Colonic mucosa (tissue), 4 donors: ENCODE measurements at regions not wholly inside any gene's neighbourhood (a gene's known extent, or its start where the extent isn't known, plus 50 kb on each side); places are given as distances from the start of the nearest gene placed in this dataset.

ENCODE experiments used
- DNase-seq: peaks from one replicate; pipeline ENCODE4 v3.0.0-alpha.2; 2020
- H3K27ac ChIP-seq: fragments of 200-600 bp; one replicate; pipeline ENCODE4 v1.8.0; 2021
- H3K27me3 ChIP-seq: fragments of 200-600 bp; one replicate; pipeline ENCODE4 v1.8.0; 2021
- H3K36me3 ChIP-seq: fragments of 200-600 bp; one replicate; pipeline ENCODE4 v1.8.0; 2021
- H3K4me1 ChIP-seq: fragments of 200-600 bp; one replicate; pipeline ENCODE4 v1.8.0; 2021; ENCODE audit warnings: mild to moderate bottlenecking
- H3K4me3 ChIP-seq: fragments of 200-600 bp; one replicate; pipeline ENCODE4 v1.8.0; 2021
- H3K9ac ChIP-seq, 2 donors: one replicate each; pipeline ENCODE4 v1.7.0; 2013; ENCODE audit warnings: control low read depth in 2 of 2, low read depth in 2 of 2, low read length in 2 of 2
- H3K9me3 ChIP-seq: fragments of 200-600 bp; one replicate; pipeline ENCODE4 v1.8.0; 2021
- CTCF ChIP-seq: fragments of 200-600 bp; IDR thresholded peaks from one replicate; pipeline ENCODE4 v1.8.0; 2022; ENCODE audit warnings: antibody characterized with exemption, mild to moderate bottlenecking
- intact Hi-C: fragments of 100-400 bp; cut with DNase I; formaldehyde crosslinking; loops from one replicate; pipeline ENCODE4 v1.14.1; 2022
- donor health status: healthy.
- donor health status: DM: no; HTN: no; CAD: no.
- donor health status: DM: no; HTN: no; CAD: no.

GRCh38 chr16:88279998-88280397 lies 102.8 kb upstream of the ZNF469 start:
- H3K4me1 ChIP-seq = no peaks in the 10 kb centered on the region
- TF ChIP-seq CTCF = no peak
- H3K27me3 ChIP-seq = no peaks in the 10 kb centered on the region
- intact Hi-C loops = no loop called here
- no peak for DNase-seq
- no peak overlapping the region for H3K4me3 ChIP-seq
- H3K9ac ChIP-seq = no peak overlapping the region
- no peak overlapping the region for H3K27ac ChIP-seq
- H3K36me3 ChIP-seq = no peaks in the 10 kb centered on the region
- H3K9me3 ChIP-seq = no peaks in the 10 kb centered on the region

- Histone ChIP-seq H3K36me3 (no peaks in the 10 kb centered on the region), H3K4me1 (no peaks in the 10 kb centered on the region), H3K9me3 (no peaks in the 10 kb centered on the region), H3K4me3 (no peak overlapping the region), H3K27ac (no peak overlapping the region), H3K9ac (no peak overlapping the region), H3K27me3 (no peaks in the 10 kb centered on the region)
- TF ChIP-seq CTCF = no peak
- intact Hi-C loops = no loop called here
- DNase-seq = no peak
Measured at GRCh38 chr16:88281858-88282563, 100.7 kb upstream of the ZNF469 start.

GRCh38 chr16:88282564-88283395 lies 100.0 kb upstream of the ZNF469 start:
- TF ChIP-seq CTCF = no peak

GRCh38 chr16:88283596-88283995 lies 99.2 kb upstream of the ZNF469 start:
- H3K36me3 ChIP-seq = no peaks in the 10 kb centered on the region
- intact Hi-C loops = no loop called here
- no peaks in the 10 kb centered on the region for H3K27me3 ChIP-seq
- H3K4me3 ChIP-seq = no peak overlapping the region
- H3K9ac ChIP-seq = no peak overlapping the region
- no peak for DNase-seq
- no peak for TF ChIP-seq CTCF
- no peaks in the 10 kb centered on the region for H3K4me1 ChIP-seq
- H3K27ac ChIP-seq = no peak overlapping the region
- H3K9me3 ChIP-seq = no peaks in the 10 kb centered on the region

More at GRCh38 chr16:88282564-88283395, 100.0 kb upstream of the ZNF469 start:
- no peaks in the 10 kb centered on the region for H3K27me3 ChIP-seq
- intact Hi-C loops = no loop called here
- H3K9me3 ChIP-seq = no peaks in the 10 kb centered on the region
- H3K4me3 ChIP-seq = no peak overlapping the region
- no peaks in the 10 kb centered on the region for H3K4me1 ChIP-seq
- H3K9ac ChIP-seq = no peak overlapping the region
- H3K27ac ChIP-seq = no peak overlapping the region
- no peak for DNase-seq
- H3K36me3 ChIP-seq = no peaks in the 10 kb centered on the region

GRCh38 chr16:88284101-88284500 lies 98.7 kb upstream of the ZNF469 start:
- no peaks in the 10 kb centered on the region for H3K36me3 ChIP-seq
- no peak for TF ChIP-seq CTCF
- H3K4me1 ChIP-seq = no peaks in the 10 kb centered on the region
- H3K9me3 ChIP-seq = no peaks in the 10 kb centered on the region
- H3K27me3 ChIP-seq = no peaks in the 10 kb centered on the region
- no peak overlapping the region for H3K27ac ChIP-seq
- intact Hi-C loops = no loop called here
- H3K4me3 ChIP-seq = no peak overlapping the region
- H3K9ac ChIP-seq = no peak overlapping the region
- DNase-seq = no peak
